NCI-H2081 (cell line): ENCODE measurements at regions not wholly inside any gene's neighbourhood (a gene's known extent, or its start where the extent isn't known, plus 50 kb on each side); places are given as distances from the start of the nearest gene placed in this dataset.
A peak's percentile ranks its signal among the peaks of the same experiment; 100 is the strongest.
"Not testable (repeated sequence)": the region's sequence is repeated elsewhere in the genome, so short reads cannot be mapped to it uniquely, and the experiment has no call there.

Experiments
- DNase-seq, 2 experiments: peaks; one replicate each; lab custom pipeline; 2025; lab: John Stamatoyannopoulos, UW

DNA sequence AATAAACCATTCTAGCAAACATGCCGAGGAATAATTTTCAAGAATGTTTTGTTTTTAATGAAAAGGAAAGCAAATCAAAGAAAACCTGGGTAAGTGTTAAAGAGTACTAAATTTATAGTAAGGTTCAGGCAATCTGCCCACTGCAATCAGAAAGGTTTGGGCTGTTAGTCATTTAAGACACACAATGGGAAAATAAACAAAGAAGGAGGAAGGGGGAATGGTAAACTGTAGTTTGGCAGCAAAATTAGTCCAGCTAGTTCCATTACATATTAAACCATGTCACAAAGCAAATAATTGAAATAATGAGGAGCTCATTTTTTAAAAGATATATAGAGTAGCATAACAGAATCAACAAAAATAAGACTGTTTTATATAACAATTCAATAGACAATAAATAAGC, 87.5 kb upstream of the COPS8 start:
- no peak for DNase-seq

DNA sequence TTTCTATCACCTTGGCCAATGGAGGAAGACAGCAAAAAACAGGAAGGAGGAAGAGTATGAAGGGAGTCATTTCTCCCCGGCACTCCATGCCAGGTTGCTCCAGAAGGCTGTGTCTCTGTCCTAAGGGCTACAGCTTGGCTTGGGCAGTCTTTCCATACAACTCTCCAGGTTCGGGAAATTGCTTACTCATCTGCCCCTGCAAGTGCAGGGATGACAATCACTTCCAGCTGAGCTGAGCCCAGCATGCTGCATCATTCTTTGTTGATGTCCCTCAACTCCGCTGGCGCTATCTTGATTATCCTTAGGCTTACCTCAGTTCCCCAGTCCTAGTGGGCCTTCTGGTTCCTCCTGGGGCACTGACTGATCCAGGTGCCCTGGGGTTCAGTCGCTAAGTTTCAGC, 86.9 kb upstream of the COPS8 start:
- DNase-seq: no peak

DNA sequence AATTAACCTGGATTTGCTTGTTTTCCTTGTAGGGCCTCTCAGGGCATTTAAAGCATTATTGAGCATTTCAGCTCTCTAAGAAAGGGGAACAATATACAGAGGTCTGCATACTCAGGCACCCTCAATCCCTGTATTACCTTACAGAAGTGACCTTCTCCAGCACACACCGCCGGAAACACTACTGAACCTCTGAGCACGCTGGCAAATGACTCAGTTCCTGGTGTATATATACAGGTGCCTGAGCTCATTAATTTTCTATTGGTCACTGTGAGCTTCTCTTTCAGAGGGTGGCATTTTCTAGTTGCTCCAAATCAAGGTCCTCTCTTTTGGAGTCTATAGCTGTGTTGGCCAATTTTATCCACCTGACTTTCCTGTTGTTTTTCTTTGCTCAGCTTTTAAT, 85.2 kb upstream of the COPS8 start:
- DNase-seq: no peak

DNA sequence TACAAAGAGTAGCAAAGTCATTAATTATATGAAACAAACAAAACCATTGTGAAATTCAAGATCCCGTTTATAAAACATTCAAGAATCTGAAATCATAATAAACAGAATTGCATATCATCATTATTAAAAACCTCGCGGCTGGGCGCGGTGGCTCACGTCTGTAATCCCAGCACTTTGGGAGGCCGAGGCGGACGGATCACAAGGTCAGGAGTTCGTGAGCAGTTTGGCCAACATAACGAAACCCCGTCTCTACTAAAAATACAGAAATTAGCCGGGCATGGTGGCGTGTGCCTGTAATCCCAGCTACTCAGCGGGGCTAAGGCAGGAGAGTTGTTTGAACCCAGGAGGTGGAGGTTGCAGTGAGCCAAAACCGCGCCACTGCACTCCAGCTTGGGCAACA, 80.3 kb upstream of the COPS8 start:
- not testable (repeated sequence) for DNase-seq

DNA sequence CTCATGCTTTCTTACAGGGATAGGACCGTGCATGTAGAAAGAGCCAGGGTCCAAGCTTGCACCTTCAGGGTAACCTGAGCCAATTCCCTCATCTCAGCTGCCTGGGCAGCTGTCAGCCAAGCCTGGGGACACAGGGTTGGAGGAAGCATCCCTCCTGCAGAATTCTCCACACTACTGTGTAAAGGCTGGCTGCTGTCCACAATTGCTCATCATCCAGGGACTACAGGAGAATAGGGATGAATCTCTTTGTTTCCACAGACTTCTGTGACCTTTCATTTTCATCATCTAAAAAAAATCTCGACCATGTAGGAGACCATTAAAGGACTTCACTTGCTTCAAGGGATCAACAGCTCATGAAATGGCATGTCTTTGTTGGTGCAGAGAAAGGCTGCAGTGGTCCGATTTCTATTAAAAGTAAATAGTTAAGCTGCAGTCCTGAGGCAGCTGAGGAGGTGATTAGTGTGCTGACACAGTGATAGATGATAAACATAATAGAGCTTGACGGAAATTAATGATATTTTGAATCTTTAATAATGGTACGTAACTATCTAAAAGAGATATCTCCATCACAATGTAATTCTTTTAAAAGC, 74.4 kb upstream of the COPS8 start:
- DNase-seq: no peak

DNA sequence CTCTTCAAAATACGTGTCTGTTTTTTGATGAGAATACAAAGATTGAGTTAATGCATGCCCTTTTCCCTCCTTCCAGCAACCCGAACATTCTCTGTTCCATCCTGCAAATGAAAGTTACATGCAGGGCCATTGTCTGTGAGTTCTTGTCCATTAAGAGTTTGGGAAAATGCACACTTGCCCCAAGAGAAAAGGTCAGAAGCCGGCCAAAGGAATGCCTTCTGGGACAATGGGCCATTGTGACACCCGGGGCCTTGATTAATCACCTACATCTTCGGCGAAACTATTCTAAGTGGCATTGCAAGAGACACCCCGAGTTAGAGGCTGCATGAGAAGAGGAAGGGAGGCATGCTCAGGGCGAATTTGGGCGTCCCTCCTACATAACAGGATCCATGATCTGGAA, 73.7 kb upstream of the COPS8 start:
- no peak for DNase-seq

DNA sequence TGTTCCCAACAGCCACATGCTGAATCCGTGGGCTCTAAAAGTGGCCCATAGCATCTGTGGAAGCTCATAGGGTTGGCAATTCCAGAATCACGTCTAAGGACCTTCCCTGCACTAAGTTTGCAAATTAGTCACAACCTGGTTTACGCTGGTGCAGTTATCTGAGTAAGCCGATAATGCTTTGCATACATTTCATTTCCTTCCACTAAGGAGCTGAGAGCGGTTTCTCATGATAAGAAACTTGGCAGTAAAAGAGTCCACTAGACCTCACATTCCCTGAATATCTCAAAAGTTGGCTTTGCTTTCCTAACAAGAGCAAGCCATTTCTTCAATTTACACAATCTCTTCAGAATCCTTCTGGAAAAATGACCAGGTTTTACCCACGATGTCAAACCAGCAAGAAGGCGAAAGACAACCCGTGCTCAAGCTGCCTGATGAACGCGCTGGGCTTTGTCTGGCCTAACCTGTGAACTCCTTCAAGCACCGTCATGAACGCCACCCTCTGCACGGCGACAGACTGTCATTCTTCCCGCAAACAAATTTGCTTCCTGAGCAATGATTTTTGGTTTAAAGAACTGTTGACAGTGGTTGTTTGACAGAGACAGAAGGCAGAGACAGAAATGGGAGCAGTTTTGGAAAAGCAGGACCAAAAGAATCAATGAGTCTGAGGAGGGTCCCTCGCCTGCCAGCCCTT, 73.0 kb upstream of the COPS8 start:
- DNase-seq: no peak

DNA sequence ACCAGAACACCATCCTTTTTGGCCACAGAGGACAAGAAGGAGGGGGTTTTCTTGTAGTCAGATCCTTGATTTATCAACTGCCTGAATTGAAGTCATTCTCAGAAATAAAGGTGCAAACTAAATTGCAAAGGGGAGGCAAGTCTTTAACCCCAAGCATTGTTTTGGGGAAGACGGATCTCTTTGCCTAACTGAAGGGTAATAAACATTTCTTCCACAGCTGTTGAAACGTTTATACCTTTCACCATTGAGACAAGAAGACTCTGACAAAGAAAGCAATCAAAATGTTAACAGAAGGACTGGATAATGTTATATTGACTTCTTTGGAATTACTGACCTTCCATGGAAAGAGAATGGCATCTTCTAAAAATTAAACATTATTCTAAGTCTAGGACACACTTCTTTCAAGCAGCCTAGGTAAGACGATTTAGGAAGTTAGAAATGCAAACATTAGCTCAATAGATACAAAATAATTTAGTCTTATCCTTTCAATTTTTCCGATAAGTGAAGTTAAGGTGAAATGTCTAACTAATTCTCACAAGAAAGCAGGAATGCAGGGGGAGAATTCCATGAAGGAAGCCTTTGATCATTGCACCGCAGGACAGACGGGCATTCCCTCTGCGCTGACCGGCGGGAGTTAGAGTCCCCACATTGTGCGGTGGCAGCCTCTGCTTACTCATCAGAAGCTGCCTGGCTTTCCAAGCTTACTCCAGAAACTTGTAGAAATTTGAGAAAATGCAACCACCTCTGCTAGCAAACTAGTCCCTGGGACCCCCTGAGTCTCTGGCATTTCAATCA, 69.4 kb upstream of the COPS8 start:
- DNase-seq: no peak

DNA sequence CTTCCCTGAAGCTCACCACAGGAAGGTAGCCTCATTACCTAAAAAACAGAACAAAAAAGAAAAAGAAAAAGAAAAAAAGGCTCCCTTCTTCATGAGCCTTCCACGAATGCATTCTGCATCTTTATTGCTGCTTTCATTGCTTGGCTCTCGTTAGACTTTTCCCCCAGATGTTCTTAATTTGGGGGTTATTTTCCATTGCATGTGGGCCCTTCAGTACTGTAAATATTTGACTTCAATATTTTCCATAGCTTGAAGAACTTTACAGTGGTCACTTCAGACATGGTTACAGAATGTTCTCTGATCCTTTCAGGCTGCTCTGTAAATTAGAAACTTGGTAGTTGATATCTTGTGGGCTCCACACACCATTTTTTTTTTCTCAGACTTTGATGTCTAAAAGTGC, 65.6 kb upstream of the COPS8 start:
- no peak for DNase-seq

DNA sequence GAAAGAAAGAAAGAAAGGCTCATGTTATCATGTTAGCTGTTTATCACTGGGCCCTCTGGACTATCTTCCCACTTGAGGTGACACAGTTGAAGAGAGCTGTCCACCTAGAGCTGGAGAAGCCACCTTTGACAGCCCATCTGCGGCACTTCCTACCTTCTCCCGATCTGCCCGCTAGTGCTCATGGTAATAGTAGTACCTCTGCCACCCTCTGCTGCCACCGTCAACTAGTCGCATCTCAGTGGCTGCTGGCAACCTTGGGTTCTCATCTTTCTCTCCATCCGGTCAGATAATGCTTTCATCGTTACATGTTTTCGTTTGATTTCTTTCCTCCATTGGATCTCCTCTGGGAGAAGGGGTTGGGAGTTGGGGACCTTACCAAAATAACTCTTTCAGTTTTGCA, 63.2 kb upstream of the COPS8 start:
- DNase-seq: no peak

DNA sequence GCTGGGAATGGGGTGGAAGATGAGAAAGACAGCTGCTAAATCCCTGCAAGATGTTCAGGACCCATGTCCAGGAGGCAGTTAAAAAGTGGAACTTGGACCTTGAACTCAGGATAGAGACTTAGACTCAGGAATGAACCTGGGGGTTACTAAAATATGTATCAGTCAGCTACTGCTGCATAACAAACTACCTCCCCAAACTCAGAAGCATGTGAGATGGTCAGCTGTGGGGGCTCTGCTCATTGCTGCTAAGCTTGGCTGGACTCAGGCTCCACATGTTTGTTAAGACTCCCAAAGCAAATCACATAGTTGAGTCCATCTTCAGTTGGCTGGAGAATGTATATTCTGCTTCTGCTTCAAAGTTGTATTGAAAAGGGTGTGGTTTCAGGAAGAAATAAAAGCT, 61.4 kb upstream of the COPS8 start:
- DNase-seq: no peak

DNA sequence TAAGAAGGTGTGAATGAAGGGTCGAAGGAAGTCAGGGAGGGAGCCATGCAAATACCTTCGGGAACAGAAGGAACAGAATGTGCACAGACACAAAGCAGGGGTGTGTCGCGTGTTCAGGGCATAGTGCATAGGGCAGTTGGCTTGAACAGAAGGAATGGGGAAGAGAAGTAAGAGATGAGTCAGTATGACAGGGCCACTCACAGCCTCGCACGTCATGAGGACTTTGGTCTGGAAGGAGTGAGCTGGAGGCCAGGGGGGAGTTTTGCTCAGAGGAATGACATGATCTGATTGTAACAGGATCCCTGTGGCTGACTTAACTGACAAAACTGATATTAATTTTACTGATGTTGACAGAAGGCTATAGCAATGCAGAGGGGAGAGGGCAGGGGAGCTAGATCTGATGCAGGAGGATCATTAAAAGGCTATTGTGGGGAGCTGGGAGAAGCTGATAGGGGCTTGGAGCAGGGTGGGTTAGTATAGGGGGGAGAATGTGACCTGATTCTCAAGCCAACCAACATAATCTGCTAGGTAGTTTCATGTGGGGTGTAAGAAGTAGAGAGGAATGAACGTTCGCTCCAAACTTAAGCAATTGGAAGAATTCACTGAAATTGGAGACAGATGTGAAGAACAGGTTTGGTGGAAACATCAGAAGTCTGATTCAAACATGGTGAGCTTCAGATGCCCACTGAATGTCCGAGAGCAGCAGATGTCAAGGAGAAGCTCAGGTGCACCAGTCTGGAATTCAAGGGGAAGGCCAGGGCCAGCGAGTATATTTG, 60.4 kb upstream of the COPS8 start:
- no peak for DNase-seq

DNA sequence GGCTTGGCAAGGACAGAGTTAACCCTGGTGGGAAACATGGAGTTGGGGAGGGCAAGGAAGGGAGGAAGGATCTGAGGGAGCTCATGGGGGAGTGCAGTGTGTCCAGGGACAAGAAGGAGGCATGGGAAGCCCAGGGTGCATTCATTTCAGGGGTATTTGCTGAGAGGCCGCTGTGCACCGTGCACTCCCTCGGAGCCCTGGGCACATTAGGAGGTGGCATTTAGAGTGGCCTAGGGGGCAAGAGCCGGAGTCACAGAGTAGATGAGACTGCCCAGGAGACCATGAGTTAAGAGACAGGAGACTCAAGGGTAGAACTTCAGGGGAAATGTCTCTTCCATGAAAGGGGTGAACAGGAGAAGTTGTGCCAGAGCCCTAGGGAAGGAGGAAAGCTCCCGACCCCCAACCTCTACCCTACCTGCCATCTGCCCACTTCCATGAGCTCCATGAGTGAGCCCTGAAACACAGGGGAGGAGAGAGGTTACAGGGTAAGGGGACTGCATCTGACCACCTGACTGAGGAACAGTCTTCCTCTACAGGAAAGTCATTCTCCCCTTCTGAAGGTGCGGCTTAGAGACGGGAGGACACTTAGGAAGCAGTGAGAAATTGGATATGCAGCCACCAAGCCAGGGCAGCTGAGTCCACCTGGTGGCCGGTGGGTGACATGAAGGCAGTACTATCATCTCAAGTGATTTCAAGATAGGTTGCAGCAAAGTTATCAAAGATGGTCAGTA, 58.5 kb upstream of the COPS8 start:
- peak; percentile 9 to 29 for DNase-seq

DNA sequence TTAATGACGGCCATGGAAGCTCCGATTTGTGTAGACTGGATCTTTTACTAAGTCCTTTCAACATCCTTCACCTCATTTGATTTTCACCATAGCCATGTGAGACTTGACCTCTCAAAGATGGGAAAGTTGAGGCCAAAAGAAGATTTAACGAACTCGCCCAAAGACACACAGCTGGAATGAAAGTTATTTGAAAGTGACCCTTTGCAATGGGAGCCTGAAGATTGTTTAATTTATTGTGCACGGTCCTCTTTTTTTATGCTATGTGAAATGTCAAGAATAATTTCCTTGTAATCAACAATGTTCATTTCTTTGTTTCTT, 58.0 kb upstream of the COPS8 start:
- DNase-seq: no peak

DNA sequence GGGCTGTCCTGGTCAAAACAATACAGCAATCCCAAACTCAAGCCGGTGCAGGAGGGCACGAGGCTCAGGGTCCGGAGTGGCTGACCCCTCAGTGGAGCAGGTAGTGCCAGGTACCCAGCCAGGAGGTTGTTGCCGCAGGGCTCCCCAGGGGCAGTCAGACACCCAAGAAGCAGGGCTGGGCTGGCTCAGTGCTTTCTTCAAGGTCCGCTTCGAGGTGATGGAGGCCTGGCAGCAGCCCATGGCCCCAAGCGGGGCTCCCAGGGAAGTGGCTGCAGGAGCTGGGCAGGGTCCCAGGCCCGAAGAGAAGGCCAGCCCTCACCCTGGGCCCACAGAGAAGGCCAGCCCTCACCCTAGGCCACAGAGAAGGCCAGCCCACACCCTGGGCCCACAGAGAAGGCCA, 55.3 kb upstream of the COPS8 start:
- DNase-seq: no peak

DNA sequence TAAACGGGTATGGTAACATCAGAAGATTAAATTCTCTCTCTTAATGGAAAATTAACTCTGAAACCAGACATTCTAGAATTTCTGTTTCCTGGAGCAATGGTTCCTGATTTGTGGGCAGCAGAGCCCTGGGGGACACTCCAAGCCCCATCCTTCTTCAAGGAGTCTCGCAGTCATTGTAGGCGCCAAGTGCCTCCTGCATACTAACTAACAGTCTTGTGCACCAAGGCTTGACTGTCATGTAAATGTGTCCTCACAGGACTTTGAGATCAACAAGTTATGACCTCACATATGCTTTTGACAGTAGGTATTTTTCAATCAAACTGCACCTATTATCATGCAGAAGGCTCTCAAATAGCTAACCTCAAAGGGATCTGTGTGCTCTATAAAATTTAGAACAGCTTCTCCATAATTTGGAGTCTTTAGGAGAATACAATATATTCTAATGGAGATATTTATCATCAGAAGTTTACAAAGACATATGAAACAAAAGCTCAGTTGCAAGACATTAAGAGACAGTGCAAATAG, 52.1 kb upstream of the COPS8 start:
- DNase-seq: no peak

DNA sequence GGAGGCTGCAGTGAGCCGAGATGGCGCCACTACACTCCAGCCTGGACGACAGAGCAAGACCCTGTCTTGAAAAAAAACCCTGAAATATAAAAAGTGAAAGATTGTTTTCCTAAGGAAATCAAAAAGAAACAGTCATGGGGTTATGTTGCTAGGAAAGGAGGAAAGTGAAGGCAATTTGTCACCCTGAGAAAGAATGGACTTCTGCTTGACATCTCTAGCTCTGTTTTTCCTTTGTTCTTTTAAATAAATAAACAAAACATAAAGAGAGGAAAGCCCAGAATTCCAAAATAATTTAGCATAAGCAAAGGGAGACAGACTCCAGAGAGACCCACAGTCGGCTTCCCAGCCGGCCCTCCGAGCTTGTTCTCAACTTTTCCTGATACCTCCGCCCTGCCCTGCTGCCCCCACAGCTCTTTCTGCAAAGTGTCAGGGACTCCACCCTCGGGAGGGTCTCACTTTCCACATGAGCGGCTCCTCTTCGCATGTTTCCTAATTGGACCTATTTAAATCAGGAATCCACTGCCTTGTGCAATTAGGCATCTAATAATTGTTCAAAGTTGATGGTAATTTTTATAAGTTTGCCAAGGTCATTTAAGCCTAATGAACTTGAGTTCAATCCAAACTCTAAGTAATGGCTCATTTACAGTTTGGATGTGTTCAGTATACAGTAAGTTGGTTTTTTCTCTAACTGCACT, 49.8 kb upstream of the COPS8 start:
- no peak for DNase-seq
